Central memory CD8-positive, alpha-beta T cell (primary cell): ENCODE measurements at regions not wholly inside any gene's neighbourhood (a gene's known extent, or its start where the extent isn't known, plus 50 kb on each side); places are given as distances from the start of the nearest gene placed in this dataset.

ENCODE experiments used
- ATAC-seq: fragments of 150-1000 bp; cut with Tn5 transposase; replicated peaks from 2 replicates; pipeline ENCODE4 v1.10.0; 2022; ENCODE audit warnings: mild to moderate bottlenecking, moderate FRiP score, moderate number of reproducible peaks; ENCODE audit not compliant: poor library complexity, severe bottlenecking; ENCODE audit errors: extremely low read depth
- DNase-seq, 2 donors: peaks; one replicate each; pipeline ENCODE4 v3.0.0; 2021; ENCODE audit warnings: low spot score in 2 of 2
- H3K27ac Mint-ChIP-seq: one replicate; pipeline ENCODE4 v1.8.0; 2022; ENCODE audit warnings: low read depth, mild to moderate bottlenecking, moderate library complexity, mixed read lengths
- H3K27me3 Mint-ChIP-seq: one replicate; pipeline ENCODE4 v1.8.0; 2022; ENCODE audit warnings: mixed read lengths
- H3K36me3 Mint-ChIP-seq: one replicate; pipeline ENCODE4 v1.8.0; 2022; ENCODE audit warnings: mild to moderate bottlenecking, moderate library complexity, mixed read lengths; ENCODE audit not compliant: insufficient read depth
- H3K4me1 Mint-ChIP-seq: one replicate; pipeline ENCODE4 v1.8.0; 2022; ENCODE audit warnings: mixed read lengths
- H3K4me3 Mint-ChIP-seq: one replicate; pipeline ENCODE4 v1.8.0; 2022; ENCODE audit warnings: mild to moderate bottlenecking, moderate library complexity, mixed read lengths
- H3K9me3 Mint-ChIP-seq: one replicate; pipeline ENCODE4 v1.8.0; 2022; ENCODE audit warnings: mixed read lengths

DNA sequence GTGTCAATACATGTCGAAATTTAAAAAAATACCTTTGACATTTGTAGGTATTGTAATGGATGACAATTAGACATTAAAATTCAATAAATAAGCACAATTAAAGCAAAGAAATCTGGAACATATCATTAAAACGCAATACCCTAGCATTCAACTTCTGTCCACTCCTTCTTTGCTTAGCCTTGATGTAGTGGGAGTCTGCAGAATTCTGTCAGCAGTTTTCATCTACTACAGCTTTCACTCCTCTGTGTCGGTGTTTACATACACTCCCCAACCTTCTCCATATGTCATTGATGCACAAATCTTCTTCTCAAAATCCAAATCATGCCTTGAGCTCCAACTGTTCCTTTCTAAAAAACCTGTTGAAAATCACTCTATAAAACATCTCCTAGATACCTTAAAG, 1380.6 kb downstream of the DSC3 start:
- DNase-seq (no peak), ATAC-seq (no peak)
- Mint-ChIP-seq H3K4me3 (no peak overlapping the region), H3K4me1 (no peaks in the 10 kb centered on the region), H3K27ac (no peak overlapping the region), H3K36me3 (no peaks in the 10 kb centered on the region), H3K27me3 (no peaks in the 10 kb centered on the region), H3K9me3 (peaks cover 6% of the 10 kb centered on the region)

DNA sequence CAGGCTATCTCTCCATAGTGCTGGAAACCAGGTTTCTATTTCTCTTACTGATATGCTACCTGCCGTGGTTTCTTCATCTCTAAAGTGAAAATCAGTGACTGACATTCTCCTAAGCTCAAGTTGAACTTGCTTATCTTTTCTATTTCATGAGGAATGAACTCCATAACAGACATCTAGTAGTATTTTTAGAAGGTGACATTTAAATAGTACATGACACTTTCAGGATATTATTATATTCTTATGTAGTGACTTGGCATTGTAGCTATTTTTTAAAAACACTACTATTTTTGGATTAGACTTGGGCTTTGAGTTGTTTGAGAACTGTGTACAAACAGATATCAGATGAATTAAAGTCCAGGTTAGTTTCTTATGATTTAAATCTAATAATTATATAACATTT, 1381.8 kb downstream of the DSC3 start:
- H3K9me3 Mint-ChIP-seq: peaks cover 11% of the 10 kb centered on the region
- no peak overlapping the region for H3K4me3 Mint-ChIP-seq
- no peak for DNase-seq
- H3K27ac Mint-ChIP-seq: no peak overlapping the region
- H3K27me3 Mint-ChIP-seq: no peaks in the 10 kb centered on the region
- ATAC-seq: no peak
- no peaks in the 10 kb centered on the region for H3K4me1 Mint-ChIP-seq
- no peaks in the 10 kb centered on the region for H3K36me3 Mint-ChIP-seq

DNA sequence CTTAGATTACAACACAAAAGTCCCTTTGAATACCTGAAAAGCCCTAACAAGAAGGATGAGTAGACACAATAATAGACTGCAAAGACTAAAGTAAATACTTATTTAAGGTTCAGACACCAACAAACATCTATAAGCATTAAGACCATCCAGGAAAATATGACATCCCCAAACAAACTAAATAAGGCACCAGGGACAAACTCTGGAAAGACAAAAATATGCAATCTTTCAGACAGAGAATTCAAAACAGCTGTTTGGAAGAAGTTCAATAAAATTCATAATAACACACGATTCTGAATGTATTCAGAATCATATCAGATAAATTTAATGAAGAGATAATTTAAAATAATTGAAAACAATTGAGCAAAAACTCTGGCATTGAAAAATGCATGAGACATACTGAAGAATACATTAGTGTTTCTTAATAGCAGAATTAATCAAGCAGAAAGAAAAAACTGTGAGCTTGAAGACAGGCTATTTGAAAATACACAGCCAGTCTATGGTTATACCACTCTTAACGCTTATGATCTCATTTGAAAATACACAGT, 1388.8 kb downstream of the DSC3 start:
- no peak overlapping the region for H3K27ac Mint-ChIP-seq
- ATAC-seq (no peak), DNase-seq (no peak)
- H3K27me3 Mint-ChIP-seq: no peaks in the 10 kb centered on the region
- no peaks in the 10 kb centered on the region for H3K36me3 Mint-ChIP-seq
- peaks cover 31% of the 10 kb centered on the region for H3K9me3 Mint-ChIP-seq
- H3K4me1 Mint-ChIP-seq: no peaks in the 10 kb centered on the region
- no peak overlapping the region for H3K4me3 Mint-ChIP-seq

DNA sequence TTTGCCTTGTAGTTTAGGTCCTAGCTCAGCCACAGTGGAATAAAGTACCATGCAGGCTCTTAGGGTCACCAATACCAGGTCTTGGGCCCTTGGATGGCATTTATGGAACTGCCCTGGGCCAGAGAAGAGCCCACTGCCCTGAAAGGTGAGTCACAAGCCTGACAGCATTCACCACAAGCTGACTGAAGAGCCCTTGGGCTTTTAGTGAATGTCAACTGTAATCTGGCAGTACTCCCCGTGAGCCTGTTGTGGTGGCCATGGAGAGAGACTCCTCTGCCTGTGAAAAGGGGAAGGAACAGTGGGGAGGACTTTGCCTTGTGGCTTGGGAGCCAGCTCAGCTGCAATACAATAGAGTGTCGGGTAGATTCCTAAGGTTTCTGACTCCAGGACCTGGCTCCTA, 1389.7 kb downstream of the DSC3 start:
- no peaks in the 10 kb centered on the region for H3K27me3 Mint-ChIP-seq
- no peaks in the 10 kb centered on the region for H3K36me3 Mint-ChIP-seq
- ATAC-seq (no peak), DNase-seq (no peak)
- no peak overlapping the region for H3K27ac Mint-ChIP-seq
- no peak overlapping the region for H3K4me3 Mint-ChIP-seq
- H3K9me3 Mint-ChIP-seq: peaks cover 31% of the 10 kb centered on the region
- H3K4me1 Mint-ChIP-seq: no peaks in the 10 kb centered on the region

DNA sequence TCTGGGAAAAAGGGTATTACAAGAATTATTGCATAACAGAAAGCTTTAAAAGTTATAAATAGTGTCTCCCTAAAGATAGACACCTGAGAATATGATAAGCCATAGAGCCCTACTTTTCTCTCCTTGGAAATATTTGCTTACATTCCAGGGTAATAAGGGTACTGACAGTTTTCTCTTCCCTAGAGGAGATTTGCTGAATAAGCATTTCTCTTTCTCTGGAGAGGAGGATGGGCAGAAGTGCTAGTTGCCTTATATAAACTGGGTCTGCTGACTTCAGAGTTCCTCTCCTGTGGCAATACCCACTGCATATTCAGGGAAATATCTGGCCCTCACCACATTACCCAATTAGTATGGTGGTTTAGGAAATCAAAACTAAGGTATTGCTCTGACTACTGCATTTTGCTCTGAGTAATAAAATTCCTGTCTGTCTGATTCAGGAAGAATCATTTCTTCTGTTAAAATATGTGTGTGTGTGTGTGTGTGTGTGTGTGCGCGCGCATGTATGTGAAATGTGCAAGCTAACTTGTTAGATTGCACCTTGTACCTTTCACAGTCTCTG, 1391.3 kb downstream of the DSC3 start:
- DNase-seq: no peak
- no peaks in the 10 kb centered on the region for H3K36me3 Mint-ChIP-seq

DNA sequence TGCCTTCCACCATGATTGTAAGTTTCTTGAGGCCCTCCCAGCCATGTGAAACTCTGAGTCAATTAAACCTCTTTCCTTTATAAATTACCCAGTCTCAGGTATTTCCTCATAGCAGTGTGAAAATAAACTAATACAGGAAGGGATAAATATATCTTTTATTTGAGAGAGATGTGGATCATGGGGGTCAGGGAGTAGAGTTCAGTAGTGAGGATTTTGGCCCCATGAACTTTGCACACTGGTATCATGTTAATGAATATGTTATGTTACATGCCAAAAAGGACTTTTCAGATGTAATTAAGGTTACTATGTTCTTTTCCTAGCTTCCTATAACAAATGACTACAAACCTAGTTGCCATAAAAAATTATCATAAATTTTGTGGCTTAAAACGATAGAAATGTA, 1393.7 kb downstream of the DSC3 start:
- ATAC-seq (no peak), DNase-seq (no peak)
- H3K27me3 Mint-ChIP-seq: no peaks in the 10 kb centered on the region
- no peaks in the 10 kb centered on the region for H3K36me3 Mint-ChIP-seq
- H3K9me3 Mint-ChIP-seq: peaks cover 29% of the 10 kb centered on the region
- no peaks in the 10 kb centered on the region for H3K4me1 Mint-ChIP-seq
- no peak overlapping the region for H3K4me3 Mint-ChIP-seq
- H3K27ac Mint-ChIP-seq: no peak overlapping the region

More for the DNA sequence above, 1391.3 kb downstream of the DSC3 start:
- Mint-ChIP-seq H3K4me1 (no peaks in the 10 kb centered on the region), H3K27ac (no peak overlapping the region), H3K9me3 (peaks cover 35% of the 10 kb centered on the region), H3K27me3 (no peaks in the 10 kb centered on the region), H3K4me3 (no peak overlapping the region)
- no peak for ATAC-seq

DNA sequence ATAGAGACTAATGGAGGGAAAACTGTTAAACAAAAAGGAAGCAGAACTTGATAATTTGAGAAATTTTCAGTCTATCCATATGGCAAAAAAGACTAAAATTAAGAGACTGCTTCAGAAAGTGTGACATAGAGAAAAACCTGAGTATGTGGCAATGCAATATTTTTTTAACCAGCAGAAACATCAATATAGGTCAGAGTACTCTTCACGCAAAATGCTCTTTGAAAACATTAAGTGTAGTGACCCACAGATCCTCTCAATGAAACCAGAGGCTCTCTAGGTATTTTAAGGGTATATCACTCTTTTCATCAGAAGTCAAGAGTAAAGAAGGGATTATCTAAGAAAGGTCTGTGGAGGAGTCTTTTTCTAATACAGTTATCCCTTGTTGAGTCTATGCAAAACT, 1394.8 kb downstream of the DSC3 start:
- no peak overlapping the region for H3K27ac Mint-ChIP-seq
- no peaks in the 10 kb centered on the region for H3K27me3 Mint-ChIP-seq
- no peaks in the 10 kb centered on the region for H3K36me3 Mint-ChIP-seq
- DNase-seq: no peak
- no peak for ATAC-seq
- peaks cover 29% of the 10 kb centered on the region for H3K9me3 Mint-ChIP-seq
- no peaks in the 10 kb centered on the region for H3K4me1 Mint-ChIP-seq
- no peak overlapping the region for H3K4me3 Mint-ChIP-seq

DNA sequence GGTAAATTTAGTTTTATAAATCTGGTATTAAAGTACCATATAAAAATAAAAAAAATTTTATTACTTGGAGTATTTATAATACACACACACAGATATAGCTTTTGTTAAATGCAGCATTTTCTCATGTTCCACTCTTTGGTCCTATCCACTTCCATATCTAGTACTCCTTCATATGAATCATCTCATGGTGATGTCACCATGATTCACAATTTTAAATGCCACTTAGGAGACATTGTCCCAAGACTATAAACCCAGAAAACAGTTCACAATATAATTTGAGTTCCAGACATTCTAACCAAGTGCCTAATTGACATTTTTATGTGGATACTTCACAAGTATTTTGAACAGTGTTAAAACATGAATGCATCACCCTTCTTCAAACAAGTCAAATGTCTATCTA, 1398.3 kb downstream of the DSC3 start:
- Mint-ChIP-seq H3K36me3 (no peaks in the 10 kb centered on the region), H3K27ac (no peak overlapping the region), H3K9me3 (peaks cover 28% of the 10 kb centered on the region), H3K27me3 (no peaks in the 10 kb centered on the region), H3K4me3 (no peak overlapping the region), H3K4me1 (no peaks in the 10 kb centered on the region)
- DNase-seq (no peak), ATAC-seq (no peak)

DNA sequence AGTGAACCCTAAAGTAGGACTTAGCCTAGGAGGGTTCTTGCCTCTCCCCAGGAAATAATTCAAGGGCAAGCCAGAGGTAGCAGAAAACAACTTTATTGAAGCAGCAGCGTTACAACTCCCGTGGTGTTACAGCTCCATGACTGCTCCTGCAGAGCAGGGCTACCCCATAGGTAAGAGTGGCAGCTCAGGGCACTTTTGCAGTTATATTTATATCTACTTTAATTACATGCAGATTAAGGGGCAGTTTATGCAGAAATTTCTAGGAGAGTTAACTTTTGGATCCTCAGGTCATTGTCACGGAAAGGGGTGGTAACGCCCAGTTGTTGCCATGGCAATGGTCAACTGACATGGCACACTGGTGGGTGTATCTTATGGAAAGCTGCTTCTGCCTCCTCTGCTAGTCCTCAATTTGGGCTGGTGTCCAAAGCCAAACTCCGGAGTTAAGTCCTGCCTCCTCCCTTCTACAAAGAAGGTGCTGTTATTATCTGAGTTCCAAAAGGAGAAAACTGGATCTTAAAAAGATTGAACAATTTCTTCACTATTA, 1413.0 kb downstream of the DSC3 start:
- ATAC-seq (no peak), DNase-seq (no peak)
- Mint-ChIP-seq H3K4me3 (no peak overlapping the region), H3K9me3 (peaks cover 5% of the 10 kb centered on the region), H3K4me1 (no peaks in the 10 kb centered on the region), H3K36me3 (no peaks in the 10 kb centered on the region), H3K27ac (no peak overlapping the region), H3K27me3 (no peaks in the 10 kb centered on the region)

DNA sequence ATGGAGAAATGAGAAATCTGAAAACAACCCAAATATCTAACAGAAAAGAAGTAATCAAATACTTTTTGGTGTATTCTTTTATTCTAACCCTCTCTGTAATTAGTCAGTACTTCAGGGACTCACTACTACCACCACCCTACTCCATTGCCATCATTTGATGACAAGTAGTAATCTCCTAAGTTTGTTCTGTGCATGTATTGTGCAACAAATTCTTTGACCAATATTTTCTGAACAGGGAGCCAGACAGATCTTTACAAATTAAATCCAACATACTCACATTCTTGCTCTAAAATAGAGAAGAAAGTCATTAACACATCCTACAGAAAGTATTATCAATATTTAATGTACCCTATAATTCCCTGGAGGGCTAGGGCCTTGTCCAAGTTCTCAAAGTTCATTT, 1416.4 kb downstream of the DSC3 start:
- H3K27ac Mint-ChIP-seq: no peak overlapping the region
- H3K36me3 Mint-ChIP-seq: no peaks in the 10 kb centered on the region
- H3K9me3 Mint-ChIP-seq: no peaks in the 10 kb centered on the region
- no peak for ATAC-seq
- H3K4me1 Mint-ChIP-seq: no peaks in the 10 kb centered on the region
- no peak for DNase-seq
- H3K27me3 Mint-ChIP-seq: no peaks in the 10 kb centered on the region
- H3K4me3 Mint-ChIP-seq: no peak overlapping the region

DNA sequence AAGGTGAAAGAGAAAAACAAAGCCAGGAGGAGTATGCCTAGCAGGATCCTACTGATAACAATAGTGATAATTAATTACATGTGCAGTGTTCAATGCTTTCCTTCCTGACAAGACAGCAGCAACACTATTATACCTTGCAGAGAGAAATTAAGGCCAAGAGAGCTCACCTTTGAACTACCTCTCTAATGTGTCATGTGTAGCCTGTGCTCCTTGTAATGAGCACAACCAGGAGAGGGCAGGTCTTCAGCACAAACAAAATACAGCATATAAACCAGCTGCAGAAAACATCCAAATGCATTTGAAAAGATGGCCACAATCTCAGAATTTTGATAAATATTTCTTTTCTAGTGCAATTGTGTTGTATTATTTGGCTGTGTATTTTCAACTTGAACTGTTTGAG, 1425.7 kb downstream of the DSC3 start:
- H3K27me3 Mint-ChIP-seq: no peaks in the 10 kb centered on the region
- no peak for ATAC-seq
- H3K4me1 Mint-ChIP-seq: no peaks in the 10 kb centered on the region
- H3K4me3 Mint-ChIP-seq: no peak overlapping the region
- H3K27ac Mint-ChIP-seq: no peak overlapping the region
- no peaks in the 10 kb centered on the region for H3K36me3 Mint-ChIP-seq
- H3K9me3 Mint-ChIP-seq: peaks cover 17% of the 10 kb centered on the region
- DNase-seq: no peak

DNA sequence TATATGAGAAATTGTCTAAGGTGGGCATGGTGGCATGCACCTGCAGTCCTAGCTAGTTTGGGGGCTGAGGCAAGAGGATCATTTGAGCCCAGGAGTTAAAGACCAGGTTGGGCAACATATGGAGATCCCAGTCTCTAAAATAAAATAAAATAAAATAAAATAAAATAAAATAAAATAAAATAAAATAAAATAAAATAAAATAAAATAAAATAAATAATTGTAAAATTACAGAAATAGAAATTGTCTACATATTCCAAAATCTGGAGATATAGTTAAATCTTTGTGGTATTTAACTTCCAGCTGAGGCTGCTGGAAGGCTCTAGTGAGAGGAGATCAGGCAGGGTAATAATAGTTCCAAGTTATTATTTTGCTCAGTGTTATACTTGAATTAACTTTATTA, 1432.1 kb upstream of the CDH2 start:
- DNase-seq (no peak), ATAC-seq (no peak)
- Mint-ChIP-seq H3K27me3 (no peaks in the 10 kb centered on the region), H3K36me3 (no peaks in the 10 kb centered on the region), H3K4me1 (no peaks in the 10 kb centered on the region), H3K9me3 (peaks cover 30% of the 10 kb centered on the region), H3K4me3 (no peak overlapping the region), H3K27ac (no peak overlapping the region)

DNA sequence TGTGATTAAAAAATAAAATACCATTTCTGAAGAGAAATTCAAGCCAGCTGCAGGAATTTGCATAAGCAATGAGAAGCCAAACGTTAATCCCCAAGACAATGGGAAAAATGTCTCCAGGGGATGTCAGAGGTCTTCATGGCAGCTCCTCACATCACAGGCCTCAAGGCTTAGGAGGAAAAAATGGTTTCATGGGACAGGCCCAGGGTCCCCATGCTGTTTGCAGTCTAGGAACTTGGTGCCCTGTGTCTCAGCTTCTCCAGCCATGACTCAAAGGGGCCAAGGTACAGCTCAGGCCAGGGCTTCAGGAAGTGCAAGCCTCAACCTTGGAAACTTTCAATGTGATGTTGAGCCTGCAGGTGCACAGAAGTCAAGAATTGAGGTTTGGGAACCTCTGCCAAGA, 1428.4 kb upstream of the CDH2 start:
- Mint-ChIP-seq H3K4me3 (no peak overlapping the region), H3K9me3 (peaks cover 38% of the 10 kb centered on the region)
- no peak for ATAC-seq

More for the DNA sequence above, 1428.4 kb upstream of the CDH2 start:
- Mint-ChIP-seq H3K4me1 (no peaks in the 10 kb centered on the region), H3K27ac (no peak overlapping the region), H3K27me3 (no peaks in the 10 kb centered on the region), H3K36me3 (no peaks in the 10 kb centered on the region)
- no peak for DNase-seq
